Coronary artery (tissue), 2 donors: ENCODE measurements at regions not wholly inside any gene's neighbourhood (a gene's known extent, or its start where the extent isn't known, plus 50 kb on each side); places are given as distances from the start of the nearest gene placed in this dataset.

Experiments used
- DNase-seq: peaks from one replicate; pipeline ENCODE4 v3.0.0-alpha.2; 2017; ENCODE audit warnings: low spot score
- H3K27ac ChIP-seq, 2 donors: fragments of 200-600 bp; sonication (generic); one replicate each; pipeline ENCODE4 v1.5.1; 2016 to 2019
- H3K4me3 ChIP-seq: fragments of 200-600 bp; sonication (generic); 2 replicates; pipeline ENCODE4 v1.5.1; 2016; ENCODE audit warnings: mild to moderate bottlenecking, moderate library complexity
- CTCF ChIP-seq: fragments of 200-600 bp; sonication (generic); IDR thresholded peaks from one replicate; pipeline ENCODE4 v1.5.1; 2019; ENCODE audit warnings: antibody characterized with exemption

GRCh38 chr1:81472387-81472786 lies 328.3 kb upstream of the ADGRL2 start:
- TF ChIP-seq CTCF: no peak

GRCh38 chr1:81471255-81471654 lies 329.5 kb upstream of the ADGRL2 start:
- H3K27ac ChIP-seq: no peak overlapping the region
- DNase-seq: no peak
- TF ChIP-seq CTCF: no peak
- no peak overlapping the region for H3K4me3 ChIP-seq

More at GRCh38 chr1:81472387-81472786, 328.3 kb upstream of the ADGRL2 start:
- H3K27ac ChIP-seq: no peak overlapping the region
- DNase-seq: no peak
- no peak overlapping the region for H3K4me3 ChIP-seq

- DNase-seq: no peak
- H3K27ac ChIP-seq: no peak overlapping the region
- TF ChIP-seq CTCF: no peak
- no peak overlapping the region for H3K4me3 ChIP-seq
Observed at GRCh38 chr1:81470275-81470674, 330.5 kb upstream of the ADGRL2 start.

- no peak for DNase-seq
- no peak for TF ChIP-seq CTCF
- no peak overlapping the region for H3K27ac ChIP-seq
- H3K4me3 ChIP-seq: no peak overlapping the region
Observed at GRCh38 chr1:81467383-81467782, 333.4 kb upstream of the ADGRL2 start.

- H3K4me3 ChIP-seq: no peak overlapping the region
- no peak for TF ChIP-seq CTCF
- no peak for DNase-seq
- no peak overlapping the region for H3K27ac ChIP-seq
Observed at GRCh38 chr1:81466961-81467360, 333.8 kb upstream of the ADGRL2 start.

GRCh38 chr1:81463936-81464837 lies 336.5 kb upstream of the ADGRL2 start:
- Histone ChIP-seq H3K27ac (no peak overlapping the region), H3K4me3 (no peak overlapping the region)
- DNase-seq: no peak
- TF ChIP-seq CTCF: no peak

- H3K4me3 ChIP-seq: no peak overlapping the region
- no peak overlapping the region for H3K27ac ChIP-seq
- no peak for DNase-seq
- no peak for TF ChIP-seq CTCF
Observed at GRCh38 chr1:81459043-81459442, 341.7 kb upstream of the ADGRL2 start.
